WTC11 (cell line): ENCODE measurements at regions not wholly inside any gene's neighbourhood (a gene's known extent, or its start where the extent isn't known, plus 50 kb on each side); places are given as distances from the start of the nearest gene placed in this dataset.

ENCODE experiments used
- ATAC-seq: fragments of 200-7000 bp; cut with Tn5 transposase; 2 replicates; pipeline ENCODE4 v1.10.0; 2021; ENCODE audit warnings: mild to moderate bottlenecking, moderate library complexity
- CTCF ChIA-PET: fragments of 300-600 bp; sonication (Branson Sonifier 250); formaldehyde crosslinking; loops from one replicate; lab custom pipeline; 2021; ENCODE audit warnings: antibody characterized with exemption; lab: Charles Lee
- POLR2A ChIA-PET: fragments of 350-600 bp; sonication (Branson Sonifier 250); formaldehyde crosslinking; loops from one replicate; lab custom pipeline; 2021; ENCODE audit warnings: antibody characterized with exemption; lab: Charles Lee
- DNase-seq: peaks from one replicate; pipeline ENCODE4 v3.0.0; 2021; ENCODE audit warnings: low spot score
- H3K27ac Mint-ChIP-seq: 2 replicates; pipeline ENCODE4 v1.8.0; 2021; ENCODE audit warnings: mixed read lengths
- H3K27me3 Mint-ChIP-seq: 2 replicates; pipeline ENCODE4 v1.8.0; 2021; ENCODE audit warnings: low read depth, mild to moderate bottlenecking, moderate library complexity, mixed read lengths
- H3K36me3 Mint-ChIP-seq: 2 replicates; pipeline ENCODE4 v1.8.0; 2021; ENCODE audit warnings: mixed read lengths
- H3K4me1 Mint-ChIP-seq: 2 replicates; pipeline ENCODE4 v1.8.0; 2022; ENCODE audit warnings: mixed read lengths
- H3K4me3 Mint-ChIP-seq: 2 replicates; pipeline ENCODE4 v1.8.0; 2021; ENCODE audit warnings: mild to moderate bottlenecking, moderate library complexity, mixed read lengths
- H3K9me3 Mint-ChIP-seq: 2 replicates; pipeline ENCODE4 v1.8.0; 2021; ENCODE audit warnings: mixed read lengths
- AFF4 ChIP-seq: sonication (generic); formaldehyde crosslinking; IDR thresholded peaks from 2 replicates; pipeline ENCODE4 v1.8.1; 2023; ENCODE audit warnings: mild to moderate bottlenecking, missing genetic modification reagents, borderline replicate concordance
- ARID4B ChIP-seq: sonication (generic); formaldehyde crosslinking; IDR thresholded peaks from 2 replicates; pipeline ENCODE4 v1.8.0; 2023; ENCODE audit warnings: missing genetic modification reagents, mild to moderate bottlenecking, borderline replicate concordance
- CREB1 ChIP-seq: sonication (generic); formaldehyde crosslinking; IDR thresholded peaks from 2 replicates; pipeline ENCODE4 v1.8.0; 2023; ENCODE audit warnings: mild to moderate bottlenecking, missing genetic modification reagents
- FOXJ3 ChIP-seq: sonication (generic); formaldehyde crosslinking; IDR thresholded peaks from 2 replicates; pipeline ENCODE4 v1.9.0; 2021; ENCODE audit warnings: missing genetic modification reagents, mild to moderate bottlenecking, borderline replicate concordance
- GABPB1 ChIP-seq: sonication (generic); formaldehyde crosslinking; IDR thresholded peaks from 2 replicates; pipeline ENCODE4 v1.8.1; 2023; ENCODE audit warnings: mild to moderate bottlenecking, missing genetic modification reagents
- NFATC4 ChIP-seq: fragments of 250-450 bp; sonication (Bioruptor Pico); IDR thresholded peaks from 2 replicates; pipeline ENCODE4 v1.9.0; 2021; ENCODE audit warnings: mild to moderate bottlenecking
- OVOL2 ChIP-seq: fragments of 250-450 bp; sonication (Bioruptor Pico); IDR thresholded peaks from 2 replicates; pipeline ENCODE4 v1.9.0; 2021; ENCODE audit warnings: mild to moderate bottlenecking, borderline replicate concordance
- RELA ChIP-seq: sonication (generic); formaldehyde crosslinking; IDR thresholded peaks from 2 replicates; pipeline ENCODE4 v1.8.1; 2022; ENCODE audit warnings: missing genetic modification reagents, mild to moderate bottlenecking, borderline replicate concordance
- RORB ChIP-seq: fragments of 250-450 bp; sonication (Bioruptor Pico); IDR thresholded peaks from 2 replicates; pipeline ENCODE4 v1.9.0; 2021; ENCODE audit warnings: mild to moderate bottlenecking
- SMAD4 ChIP-seq: sonication (generic); formaldehyde crosslinking; IDR thresholded peaks from 2 replicates; pipeline ENCODE4 v1.8.0; 2022; ENCODE audit warnings: mild to moderate bottlenecking, missing genetic modification reagents
- STAT6 ChIP-seq: sonication (generic); formaldehyde crosslinking; conservative IDR thresholded peaks from 2 replicates; pipeline ENCODE4 v1.8.1; 2023; ENCODE audit warnings: mild to moderate bottlenecking, low read depth, missing genetic modification reagents, moderate library complexity
- ZMAT4 ChIP-seq: fragments of 250-450 bp; sonication (Bioruptor Pico); IDR thresholded peaks from 2 replicates; pipeline ENCODE4 v1.9.0; 2021; ENCODE audit warnings: mild to moderate bottlenecking
- ZNF219 ChIP-seq: sonication (generic); formaldehyde crosslinking; IDR thresholded peaks from 2 replicates; pipeline ENCODE4 v1.8.0; 2023; ENCODE audit warnings: missing genetic modification reagents, mild to moderate bottlenecking, borderline replicate concordance
- ZNF416 ChIP-seq: fragments of 250-450 bp; sonication (Bioruptor Pico); IDR thresholded peaks from 2 replicates; pipeline ENCODE4 v1.9.0; 2021; ENCODE audit warnings: mild to moderate bottlenecking, inconsistent platforms
- ZNF425 ChIP-seq: fragments of 250-450 bp; sonication (Bioruptor Pico); conservative IDR thresholded peaks from 2 replicates; pipeline ENCODE4 v1.9.0; 2021; ENCODE audit warnings: mild to moderate bottlenecking
- TF ChIP-seq, protein P1 (sequence below): sonication (generic); formaldehyde crosslinking; IDR thresholded peaks from 2 replicates; pipeline ENCODE4 v1.8.1; 2022; ENCODE audit warnings: low read depth, mild to moderate bottlenecking, moderate library complexity, missing genetic modification reagents, borderline replicate concordance
- TF ChIP-seq, protein P2 (sequence below): sonication (generic); formaldehyde crosslinking; IDR thresholded peaks from 2 replicates; pipeline ENCODE4 v1.8.1; 2022; ENCODE audit warnings: mild to moderate bottlenecking, missing genetic modification reagents, moderate library complexity, borderline replicate concordance

GRCh38 chr5:159560088-159560487 is 229.8 kb upstream of the IL12B start (continued):
- TF ChIP-seq SMAD4 (CRISPR knock-in tag) = no peak

GRCh38 chr5:159564031-159564430 is 233.7 kb upstream of the IL12B start:
- ATAC-seq (no peak), DNase-seq (no peak)
- no peaks in the 10 kb centered on the region for H3K9me3 Mint-ChIP-seq
- no peak overlapping the region for H3K4me3 Mint-ChIP-seq
- ChIA-PET CTCF (no interaction called here), POLR2A (no interaction called here)
- TF ChIP-seq OVOL2 (no peak), ARID4B (CRISPR knock-in tag) (no peak), ZNF416 (CRISPR knock-in tag) (no peak)
- no peaks in the 10 kb centered on the region for H3K36me3 Mint-ChIP-seq
- H3K4me1 Mint-ChIP-seq = no peaks in the 10 kb centered on the region; the same call in 1 of the 2 replicates
- no peak overlapping the region for H3K27ac Mint-ChIP-seq
- H3K27me3 Mint-ChIP-seq = no peaks in the 10 kb centered on the region

- H3K4me3 Mint-ChIP-seq = no peak overlapping the region
- TF ChIP-seq NFATC4 (CRISPR knock-in tag) (no peak), ZMAT4 (no peak), GABPB1 (CRISPR knock-in tag) (no peak), ZNF425 (CRISPR knock-in tag) (no peak), STAT6 (CRISPR knock-in tag) (no peak), CREB1 (no peak), FOXJ3 (no peak), AFF4 (CRISPR knock-in tag) (no peak), RORB (no peak), ZNF219 (CRISPR knock-in tag) (no peak), RELA (no peak)
- TF ChIP-seq, protein P1, sequence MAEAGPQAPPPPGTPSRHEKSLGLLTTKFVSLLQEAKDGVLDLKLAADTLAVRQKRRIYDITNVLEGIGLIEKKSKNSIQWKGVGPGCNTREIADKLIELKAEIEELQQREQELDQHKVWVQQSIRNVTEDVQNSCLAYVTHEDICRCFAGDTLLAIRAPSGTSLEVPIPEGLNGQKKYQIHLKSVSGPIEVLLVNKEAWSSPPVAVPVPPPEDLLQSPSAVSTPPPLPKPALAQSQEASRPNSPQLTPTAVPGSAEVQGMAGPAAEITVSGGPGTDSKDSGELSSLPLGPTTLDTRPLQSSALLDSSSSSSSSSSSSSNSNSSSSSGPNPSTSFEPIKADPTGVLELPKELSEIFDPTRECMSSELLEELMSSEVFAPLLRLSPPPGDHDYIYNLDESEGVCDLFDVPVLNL (CRISPR knock-in tag) = no peak
- TF ChIP-seq, protein P2, sequence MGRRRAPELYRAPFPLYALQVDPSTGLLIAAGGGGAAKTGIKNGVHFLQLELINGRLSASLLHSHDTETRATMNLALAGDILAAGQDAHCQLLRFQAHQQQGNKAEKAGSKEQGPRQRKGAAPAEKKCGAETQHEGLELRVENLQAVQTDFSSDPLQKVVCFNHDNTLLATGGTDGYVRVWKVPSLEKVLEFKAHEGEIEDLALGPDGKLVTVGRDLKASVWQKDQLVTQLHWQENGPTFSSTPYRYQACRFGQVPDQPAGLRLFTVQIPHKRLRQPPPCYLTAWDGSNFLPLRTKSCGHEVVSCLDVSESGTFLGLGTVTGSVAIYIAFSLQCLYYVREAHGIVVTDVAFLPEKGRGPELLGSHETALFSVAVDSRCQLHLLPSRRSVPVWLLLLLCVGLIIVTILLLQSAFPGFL (CRISPR knock-in tag) = no peak
These were observed 236.5 kb upstream of the IL12B start for GRCh38 chr5:159566832-159567231.

More at GRCh38 chr5:159566832-159567231, 236.5 kb upstream of the IL12B start:
- Mint-ChIP-seq H3K36me3 (no peaks in the 10 kb centered on the region), H3K27me3 (no peaks in the 10 kb centered on the region), H3K9me3 (no peaks in the 10 kb centered on the region), H3K4me1 (no peaks in the 10 kb centered on the region; the same call in 1 of the 2 replicates), H3K27ac (no peak overlapping the region)
- POLR2A ChIA-PET = no interaction called here
- ATAC-seq (no peak), DNase-seq (no peak)
- CTCF ChIA-PET = no interaction called here
